NCI-H510A (cell line): ENCODE measurements at regions not wholly inside any gene's neighbourhood (a gene's known extent, or its start where the extent isn't known, plus 50 kb on each side); places are given as distances from the start of the nearest gene placed in this dataset.
"Not testable (repeated sequence)": the region's sequence is repeated elsewhere in the genome, so short reads cannot be mapped to it uniquely, and the experiment has no call there.

Experiments used
- DNase-seq: peaks from one replicate; lab custom pipeline; 2025; lab: John Stamatoyannopoulos, UW

- DNase-seq: not testable (repeated sequence)
These were observed 998.9 kb upstream of the MIR17HG start for GRCh38 chr13:90348477-90349136.

GRCh38 chr13:90352763-90353162, 994.7 kb upstream of the MIR17HG start:
- no peak for DNase-seq

GRCh38 chr13:90355162-90355751, 992.2 kb upstream of the MIR17HG start:
- no peak for DNase-seq

GRCh38 chr13:90360785-90361184, 986.7 kb upstream of the MIR17HG start:
- DNase-seq: no peak

GRCh38 chr13:90362707-90363106, 984.8 kb upstream of the MIR17HG start:
- DNase-seq: no peak

GRCh38 chr13:90365130-90365529, 982.4 kb upstream of the MIR17HG start:
- no peak for DNase-seq

GRCh38 chr13:90374168-90374567, 973.3 kb upstream of the MIR17HG start:
- no peak for DNase-seq

- no peak for DNase-seq
These were observed 971.6 kb upstream of the MIR17HG start for GRCh38 chr13:90375851-90376250.

GRCh38 chr13:90382425-90382824, 965.1 kb upstream of the MIR17HG start:
- no peak for DNase-seq

GRCh38 chr13:90385781-90386489, 961.6 kb upstream of the MIR17HG start:
- DNase-seq: no peak

GRCh38 chr13:90388887-90389452, 958.5 kb upstream of the MIR17HG start:
- DNase-seq: no peak

- DNase-seq: no peak
These were observed 958.0 kb upstream of the MIR17HG start for GRCh38 chr13:90389537-90389936.

- DNase-seq: no peak
These were observed 954.1 kb upstream of the MIR17HG start for GRCh38 chr13:90393408-90393807.

GRCh38 chr13:90395348-90395747, 952.1 kb upstream of the MIR17HG start:
- no peak for DNase-seq

GRCh38 chr13:90395846-90396245, 951.6 kb upstream of the MIR17HG start:
- no peak for DNase-seq

GRCh38 chr13:90396266-90396665, 951.2 kb upstream of the MIR17HG start:
- no peak for DNase-seq

GRCh38 chr13:90397503-90397902, 950.0 kb upstream of the MIR17HG start:
- no peak for DNase-seq

- DNase-seq: no peak
These were observed 947.1 kb upstream of the MIR17HG start for GRCh38 chr13:90400372-90400771.

- DNase-seq: no peak
These were observed 946.3 kb upstream of the MIR17HG start for GRCh38 chr13:90401150-90401549.

- no peak for DNase-seq
These were observed 945.4 kb upstream of the MIR17HG start for GRCh38 chr13:90402102-90402501.

GRCh38 chr13:90402613-90403012, 944.9 kb upstream of the MIR17HG start:
- DNase-seq: no peak

GRCh38 chr13:90403330-90404082, 944.0 kb upstream of the MIR17HG start:
- DNase-seq: peak; percentile 0
